K562 (cell line): ENCODE measurements at regions not wholly inside any gene's neighbourhood (a gene's known extent, or its start where the extent isn't known, plus 50 kb on each side); places are given as distances from the start of the nearest gene placed in this dataset.

Experiments
- MLX ChIP-seq, 2 experiments: fragments of 450-650 bp in 1 of 2; sonication (generic) in 1 of 2; formaldehyde crosslinking; conservative IDR thresholded peaks; 2 replicates each; pipeline versions ENCODE4 v1.4.0 to v1.8.1; 2020 to 2022; ENCODE audit warnings: mild to moderate bottlenecking in 1 of 2, missing genetic modification reagents in 1 of 2
- PREB ChIP-seq: sonication (generic); formaldehyde crosslinking; IDR thresholded peaks from 2 replicates; pipeline ENCODE4 v1.8.1; 2023; ENCODE audit warnings: mild to moderate bottlenecking, missing genetic modification reagents
- TCF7L2 ChIP-seq: fragments of 150-350 bp; IDR thresholded peaks from 2 replicates; pipeline ENCODE4 v1.6.1; 2016; ENCODE audit warnings: low read depth, mild to moderate bottlenecking, low read length, moderate library complexity
- ZNF507 ChIP-seq: conservative IDR thresholded peaks from 2 replicates; pipeline ENCODE4 v1.6.1; 2017; ENCODE audit warnings: missing genetic modification characterization, missing compliant biosample characterization
- TF ChIP-seq, protein P1 (sequence below), 3 experiments: fragments of 200-800 bp in 1 of 3; sonication (Bioruptor generic) in 1 of 3; sonication (generic) in 1 of 3; formaldehyde crosslinking in 1 of 3; IDR thresholded peaks; 2 replicates each; pipeline versions ENCODE4 v1.6.1 to v1.8.0; 2016 to 2022; ENCODE audit warnings: mild to moderate bottlenecking in 2 of 3, missing compliant biosample characterization in 2 of 3, missing genetic modification characterization in 2 of 3, missing genetic modification reagents in 1 of 3
- TF ChIP-seq, protein P2 (sequence below): fragments of 450-650 bp; IDR thresholded peaks from 2 replicates; pipeline ENCODE4 v1.6.1; 2016; ENCODE audit warnings: low read depth

DNA sequence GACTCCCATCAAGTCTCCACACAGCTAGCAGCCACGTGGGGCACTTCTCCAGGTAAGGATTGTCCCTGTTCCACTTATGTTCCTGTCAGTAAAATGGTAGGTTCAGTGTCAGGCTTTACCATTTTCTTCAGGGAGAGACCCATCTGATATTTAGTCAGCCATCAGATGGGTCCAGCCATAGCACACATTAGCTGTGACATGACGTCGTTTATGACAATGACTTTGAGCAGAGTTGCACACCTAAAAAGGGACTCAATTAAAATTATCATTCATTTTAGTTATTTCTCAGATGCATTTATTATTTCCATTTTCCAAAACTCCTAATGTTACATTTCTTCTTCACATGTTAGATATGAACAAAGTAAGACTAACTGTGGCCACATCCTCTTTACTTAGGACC lies 68.2 kb upstream of the SNRPN start (continued):
- no peak for TF ChIP-seq TCF7L2
- TF ChIP-seq, protein P1, sequence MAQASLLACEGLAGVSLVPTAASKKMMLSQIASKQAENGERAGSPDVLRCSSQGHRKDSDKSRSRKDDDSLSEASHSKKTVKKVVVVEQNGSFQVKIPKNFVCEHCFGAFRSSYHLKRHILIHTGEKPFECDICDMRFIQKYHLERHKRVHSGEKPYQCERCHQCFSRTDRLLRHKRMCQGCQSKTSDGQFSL (CRISPR knock-in tag; IDR thresholded peaks at IDR 0.05): no peak
- TF ChIP-seq, protein P1 (tag; IDR thresholded peaks at IDR 0.05): no peak
- no peak for TF ChIP-seq ZNF507 (tag)
- TF ChIP-seq, protein P2, sequence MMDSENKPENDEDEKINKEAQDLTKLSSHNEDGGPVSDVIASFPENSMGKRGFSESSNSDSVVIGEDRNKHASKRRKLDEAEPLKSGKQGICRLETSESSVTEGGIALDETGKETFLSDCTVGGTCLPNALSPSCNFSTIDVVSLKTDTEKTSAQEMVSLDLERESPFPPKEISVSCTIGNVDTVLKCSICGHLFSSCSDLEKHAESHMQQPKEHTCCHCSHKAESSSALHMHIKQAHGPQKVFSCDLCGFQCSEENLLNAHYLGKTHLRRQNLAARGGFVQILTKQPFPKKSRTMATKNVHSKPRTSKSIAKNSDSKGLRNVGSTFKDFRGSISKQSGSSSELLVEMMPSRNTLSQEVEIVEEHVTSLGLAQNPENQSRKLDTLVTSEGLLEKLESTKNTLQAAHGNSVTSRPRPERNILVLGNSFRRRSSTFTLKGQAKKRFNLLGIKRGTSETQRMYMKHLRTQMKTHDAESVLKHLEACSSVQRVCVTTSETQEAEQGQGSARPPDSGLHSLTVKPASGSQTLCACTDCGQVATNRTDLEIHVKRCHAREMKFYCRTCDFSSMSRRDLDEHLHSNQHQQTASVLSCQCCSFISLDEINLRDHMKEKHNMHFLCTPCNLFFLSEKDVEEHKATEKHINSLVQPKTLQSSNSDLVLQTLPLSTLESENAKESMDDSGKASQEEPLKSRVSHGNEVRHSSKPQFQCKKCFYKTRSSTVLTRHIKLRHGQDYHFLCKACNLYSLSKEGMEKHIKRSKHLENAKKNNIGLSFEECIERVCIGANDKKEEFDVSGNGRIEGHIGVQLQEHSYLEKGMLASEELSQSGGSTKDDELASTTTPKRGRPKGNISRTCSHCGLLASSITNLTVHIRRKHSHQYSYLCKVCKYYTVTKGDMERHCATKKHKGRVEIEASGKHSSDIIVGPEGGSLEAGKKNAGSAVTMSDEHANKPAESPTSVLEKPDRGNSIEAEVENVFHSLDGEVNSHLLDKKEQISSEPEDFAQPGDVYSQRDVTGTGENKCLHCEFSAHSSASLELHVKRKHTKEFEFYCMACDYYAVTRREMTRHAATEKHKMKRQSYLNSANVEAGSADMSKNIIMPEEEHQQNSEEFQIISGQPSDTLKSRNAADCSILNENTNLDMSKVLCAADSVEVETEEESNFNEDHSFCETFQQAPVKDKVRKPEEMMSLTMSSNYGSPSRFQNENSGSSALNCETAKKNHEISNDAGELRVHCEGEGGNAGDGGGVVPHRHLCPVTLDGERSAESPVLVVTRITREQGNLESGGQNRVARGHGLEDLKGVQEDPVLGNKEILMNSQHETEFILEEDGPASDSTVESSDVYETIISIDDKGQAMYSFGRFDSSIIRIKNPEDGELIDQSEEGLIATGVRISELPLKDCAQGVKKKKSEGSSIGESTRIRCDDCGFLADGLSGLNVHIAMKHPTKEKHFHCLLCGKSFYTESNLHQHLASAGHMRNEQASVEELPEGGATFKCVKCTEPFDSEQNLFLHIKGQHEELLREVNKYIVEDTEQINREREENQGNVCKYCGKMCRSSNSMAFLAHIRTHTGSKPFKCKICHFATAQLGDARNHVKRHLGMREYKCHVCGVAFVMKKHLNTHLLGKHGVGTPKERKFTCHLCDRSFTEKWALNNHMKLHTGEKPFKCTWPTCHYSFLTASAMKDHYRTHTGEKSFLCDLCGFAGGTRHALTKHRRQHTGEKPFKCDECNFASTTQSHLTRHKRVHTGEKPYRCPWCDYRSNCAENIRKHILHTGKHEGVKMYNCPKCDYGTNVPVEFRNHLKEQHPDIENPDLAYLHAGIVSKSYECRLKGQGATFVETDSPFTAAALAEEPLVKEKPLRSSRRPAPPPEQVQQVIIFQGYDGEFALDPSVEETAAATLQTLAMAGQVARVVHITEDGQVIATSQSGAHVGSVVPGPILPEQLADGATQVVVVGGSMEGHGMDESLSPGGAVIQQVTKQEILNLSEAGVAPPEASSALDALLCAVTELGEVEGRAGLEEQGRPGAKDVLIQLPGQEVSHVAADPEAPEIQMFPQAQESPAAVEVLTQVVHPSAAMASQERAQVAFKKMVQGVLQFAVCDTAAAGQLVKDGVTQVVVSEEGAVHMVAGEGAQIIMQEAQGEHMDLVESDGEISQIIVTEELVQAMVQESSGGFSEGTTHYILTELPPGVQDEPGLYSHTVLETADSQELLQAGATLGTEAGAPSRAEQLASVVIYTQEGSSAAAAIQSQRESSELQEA: no peak
- TF ChIP-seq MLX (CRISPR knock-in tag; conservative IDR thresholded peaks at IDR 0.05): no peak
- TF ChIP-seq PREB (CRISPR knock-in tag): no peak
